Loucy (cell line): ENCODE measurements at regions not wholly inside any gene's neighbourhood (a gene's known extent, or its start where the extent isn't known, plus 50 kb on each side); places are given as distances from the start of the nearest gene placed in this dataset.
"Not testable (repeated sequence)": the region's sequence is repeated elsewhere in the genome, so short reads cannot be mapped to it uniquely, and the experiment has no call there.

ENCODE experiments used
- H2AFZ ChIP-seq: fragments of 200-600 bp; sonication (generic); 2 replicates; pipeline ENCODE4 v1.6.0; 2016; ENCODE audit warnings: antibody characterized with exemption, mild to moderate bottlenecking, low read length, moderate library complexity
- H3F3A ChIP-seq: fragments of 200-600 bp; 2 replicates; pipeline ENCODE4 v1.6.0; 2016; ENCODE audit warnings: antibody characterized with exemption, low read depth, mild to moderate bottlenecking
- H3K27me3 ChIP-seq: fragments of 200-600 bp; sonication (generic); 2 replicates; pipeline ENCODE4 v1.6.1; 2014; ENCODE audit warnings: low read length, mild to moderate bottlenecking; ENCODE audit not compliant: insufficient read depth, poor library complexity, severe bottlenecking
- H3K36me3 ChIP-seq: fragments of 200-600 bp; sonication (generic); 2 replicates; pipeline ENCODE4 v1.6.1; 2016; ENCODE audit warnings: low read length; ENCODE audit not compliant: insufficient read depth
- H3K4me1 ChIP-seq: fragments of 200-600 bp; sonication (generic); 2 replicates; pipeline ENCODE4 v1.5.1; 2014; ENCODE audit warnings: low read length, mild to moderate bottlenecking; ENCODE audit not compliant: insufficient read depth, poor library complexity, severe bottlenecking
- H3K4me2 ChIP-seq: fragments of 200-600 bp; sonication (generic); 2 replicates; pipeline ENCODE4 v1.6.0; 2014; ENCODE audit warnings: antibody characterized with exemption, low read length, low read depth, mild to moderate bottlenecking; ENCODE audit not compliant: poor library complexity, severe bottlenecking
- H3K4me3 ChIP-seq: fragments of 200-600 bp; sonication (generic); 2 replicates; pipeline ENCODE4 v1.5.1; 2014; ENCODE audit warnings: low read length, mild to moderate bottlenecking, mixed read lengths; ENCODE audit not compliant: poor library complexity, severe bottlenecking
- H3K79me2 ChIP-seq: fragments of 200-600 bp; sonication (generic); 2 replicates; pipeline ENCODE4 v1.6.1; 2014; ENCODE audit warnings: low read length; ENCODE audit not compliant: insufficient read depth
- H3K9ac ChIP-seq: fragments of 200-600 bp; sonication (generic); 2 replicates; pipeline ENCODE4 v1.6.0; 2014; ENCODE audit warnings: mild to moderate bottlenecking, low read depth, low read length, moderate library complexity; ENCODE audit not compliant: poor library complexity, severe bottlenecking
- H3K9me2 ChIP-seq: fragments of 200-600 bp; sonication (generic); replicated peaks from 2 replicates; pipeline ENCODE4 v1.6.1; 2016; ENCODE audit warnings: low read depth, low read length, mixed read lengths
- H3K9me3 ChIP-seq: fragments of 200-600 bp; sonication (generic); 2 replicates; pipeline ENCODE4 v1.6.1; 2014; ENCODE audit warnings: mild to moderate bottlenecking, antibody characterized with exemption, low read length, low read depth; ENCODE audit not compliant: insufficient read depth
- H4K20me1 ChIP-seq: fragments of 200-600 bp; sonication (generic); 2 replicates; pipeline ENCODE4 v1.6.0; 2014; ENCODE audit warnings: antibody characterized with exemption, low read length, mild to moderate bottlenecking; ENCODE audit not compliant: insufficient read depth, poor library complexity, severe bottlenecking
- CTCF ChIP-seq: fragments of 200-600 bp; sonication (generic); conservative IDR thresholded peaks from 2 replicates; pipeline ENCODE4 v1.5.1; 2014; ENCODE audit warnings: mild to moderate bottlenecking, antibody characterized with exemption, low read length
- EZH2phosphoT487 ChIP-seq: fragments of 200-600 bp; IDR thresholded peaks from 2 replicates; pipeline ENCODE4 v1.6.1; 2018; ENCODE audit warnings: antibody characterized with exemption, mild to moderate bottlenecking, moderate library complexity, borderline replicate concordance

DNA sequence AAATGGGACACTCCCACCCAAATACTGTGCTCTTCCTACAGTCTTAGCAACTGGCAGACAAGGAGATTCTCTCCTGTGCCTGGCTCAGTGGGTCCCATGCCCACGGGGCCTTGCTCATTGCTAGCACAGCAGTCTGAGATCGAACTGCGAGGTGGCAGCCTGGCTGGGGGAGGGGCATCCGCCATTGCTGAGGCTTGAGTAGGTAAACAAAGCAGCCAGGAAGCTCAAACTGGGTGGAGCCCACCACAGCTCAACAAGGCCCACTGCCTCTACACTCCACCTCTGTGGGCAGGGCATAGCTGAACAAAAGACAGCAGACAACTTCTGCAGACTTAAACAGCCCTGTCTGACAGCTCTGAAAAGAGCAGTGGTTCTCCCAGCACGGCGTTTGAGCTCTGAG lies 174.8 kb downstream of the COL12A1 start:
- not testable (repeated sequence) for H3K9me2 ChIP-seq, H3K4me3 ChIP-seq, H2AFZ ChIP-seq, H3K79me2 ChIP-seq, H3K27me3 ChIP-seq, H3K4me2 ChIP-seq, H4K20me1 ChIP-seq, H3K9ac ChIP-seq, H3K4me1 ChIP-seq, H3F3A ChIP-seq, H3K9me3 ChIP-seq, H3K36me3 ChIP-seq

- Histone ChIP-seq H3K9me3 (no peaks in the 10 kb centered on the region), H3F3A (no peaks in the 10 kb centered on the region), H3K9me2 (no peaks in the 10 kb centered on the region), H3K27me3 (no peaks in the 10 kb centered on the region), H3K4me3 (no peak overlapping the region), H3K4me2 (no peak overlapping the region), H3K4me1 (no peaks in the 10 kb centered on the region), H3K36me3 (no peaks in the 10 kb centered on the region), H2AFZ (no peak overlapping the region), H4K20me1 (no peaks in the 10 kb centered on the region), H3K79me2 (no peaks in the 10 kb centered on the region), H3K9ac (no peak overlapping the region)
- no peak for TF ChIP-seq EZH2phosphoT487
- TF ChIP-seq CTCF: no peak
Observed at GRCh38 chr6:75029333-75029732, 176.5 kb downstream of the COL12A1 start.

DNA sequence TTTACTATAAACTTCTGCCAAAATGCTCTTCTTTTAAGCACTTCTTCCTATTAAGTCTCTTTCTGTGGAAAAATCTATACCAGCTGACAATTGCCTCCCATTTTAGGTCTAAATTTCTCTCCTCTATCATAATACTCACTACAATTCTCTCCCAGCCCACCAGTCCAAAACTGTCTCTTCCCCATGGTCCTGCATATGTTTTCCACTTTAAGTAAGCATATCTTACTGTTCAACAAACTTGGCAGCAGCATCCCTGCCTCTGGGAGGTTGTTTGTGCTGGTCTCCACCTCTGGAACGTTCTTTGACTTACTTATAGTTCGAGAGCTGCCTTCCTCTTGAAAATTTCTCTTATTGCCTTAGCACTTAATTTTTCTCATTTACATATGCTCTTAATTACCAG lies 180.5 kb downstream of the COL12A1 start:
- Histone ChIP-seq H4K20me1 (no peaks in the 10 kb centered on the region), H3K9me3 (no peaks in the 10 kb centered on the region), H3K9ac (no peak overlapping the region), H3K79me2 (no peaks in the 10 kb centered on the region), H3K4me3 (no peak overlapping the region), H3K36me3 (no peaks in the 10 kb centered on the region), H3K4me2 (no peak overlapping the region), H2AFZ (no peak overlapping the region), H3K4me1 (no peaks in the 10 kb centered on the region), H3F3A (no peaks in the 10 kb centered on the region), H3K27me3 (no peaks in the 10 kb centered on the region), H3K9me2 (no peaks in the 10 kb centered on the region)
- no peak for TF ChIP-seq CTCF
- TF ChIP-seq EZH2phosphoT487: no peak

- H3K27me3 ChIP-seq: no peaks in the 10 kb centered on the region
- H3K36me3 ChIP-seq: no peaks in the 10 kb centered on the region
- H3F3A ChIP-seq: no peaks in the 10 kb centered on the region
- no peaks in the 10 kb centered on the region for H3K4me1 ChIP-seq
- no peaks in the 10 kb centered on the region for H3K9me2 ChIP-seq
- H4K20me1 ChIP-seq: no peaks in the 10 kb centered on the region
- H3K79me2 ChIP-seq: no peaks in the 10 kb centered on the region
- no peaks in the 10 kb centered on the region for H3K9me3 ChIP-seq
- no peak overlapping the region for H3K4me2 ChIP-seq
- H3K9ac ChIP-seq: no peak overlapping the region
- H3K4me3 ChIP-seq: no peak overlapping the region
- H2AFZ ChIP-seq: no peak overlapping the region
- TF ChIP-seq CTCF: no peak
- TF ChIP-seq EZH2phosphoT487: no peak
Observed at GRCh38 chr6:75024828-75025227, 181.0 kb downstream of the COL12A1 start.
